ENCODE measurements at regions not wholly inside any gene's neighbourhood (a gene's known extent, or its start where the extent isn't known, plus 50 kb on each side); places are given as distances from the start of the nearest gene placed in this dataset.

- DNase-seq = no peak
Measured at GRCh38 chr1:72724951-72725861, 442.9 kb upstream of the NEGR1 start.

GRCh38 chr1:72705921-72706320 is 423.6 kb upstream of the NEGR1 start:
- DNase-seq = no peak

GRCh38 chr1:72704841-72705477 is 422.6 kb upstream of the NEGR1 start:
- DNase-seq = no peak

GRCh38 chr1:72697410-72697809 is 415.1 kb upstream of the NEGR1 start:
- no peak for DNase-seq

- DNase-seq = no peak
Measured at GRCh38 chr1:72693899-72694298, 411.6 kb upstream of the NEGR1 start.

- DNase-seq = no peak
Measured at GRCh38 chr1:72693376-72693775, 411.0 kb upstream of the NEGR1 start.

- no peak for DNase-seq
Measured at GRCh38 chr1:72690871-72691270, 408.5 kb upstream of the NEGR1 start.

GRCh38 chr1:72678683-72679082 is 396.3 kb upstream of the NEGR1 start:
- DNase-seq = no peak

GRCh38 chr1:72670902-72671301 is 388.6 kb upstream of the NEGR1 start:
- DNase-seq = no peak

GRCh38 chr1:72662918-72663317 is 380.6 kb upstream of the NEGR1 start:
- no peak for DNase-seq

- DNase-seq = no peak
Measured at GRCh38 chr1:72650843-72651435, 368.6 kb upstream of the NEGR1 start.

- no peak for DNase-seq
Measured at GRCh38 chr1:72649991-72650390, 367.7 kb upstream of the NEGR1 start.

- no peak for DNase-seq
Measured at GRCh38 chr1:72649211-72649888, 367.0 kb upstream of the NEGR1 start.

- DNase-seq = no peak
Measured at GRCh38 chr1:72648465-72648864, 366.1 kb upstream of the NEGR1 start.

GRCh38 chr1:72643142-72643541 is 360.8 kb upstream of the NEGR1 start:
- DNase-seq = no peak

GRCh38 chr1:72637593-72637992 is 355.3 kb upstream of the NEGR1 start:
- no peak for DNase-seq

- DNase-seq = no peak
Measured at GRCh38 chr1:72636631-72637030, 354.3 kb upstream of the NEGR1 start.

GRCh38 chr1:72635719-72636118 is 353.4 kb upstream of the NEGR1 start:
- DNase-seq = no peak

GRCh38 chr1:72634946-72635345 is 352.6 kb upstream of the NEGR1 start:
- DNase-seq = no peak

- no peak for DNase-seq
Measured at GRCh38 chr1:72631449-72631848, 349.1 kb upstream of the NEGR1 start.

- no peak for DNase-seq
Measured at GRCh38 chr1:72623299-72623708, 341.0 kb upstream of the NEGR1 start.

GRCh38 chr1:72620453-72620852 is 338.1 kb upstream of the NEGR1 start:
- no peak for DNase-seq

GRCh38 chr1:72606216-72606810 is 324.0 kb upstream of the NEGR1 start:
- DNase-seq = no peak

Data from CD4-positive, alpha-beta T cell treated with Interferon alpha-2 for 1 hour (primary cell).